GM19351 (cell line): ENCODE measurements at regions not wholly inside any gene's neighbourhood (a gene's known extent, or its start where the extent isn't known, plus 50 kb on each side); places are given as distances from the start of the nearest gene placed in this dataset.

Experiments
- ATAC-seq: cut with Tn5 transposase; IDR thresholded peaks from one replicate; pipeline ENCODE4 v1.9.1; 2021; ENCODE audit warnings: mild to moderate bottlenecking, moderate library complexity; ENCODE audit not compliant: unreplicated experiment

DNA sequence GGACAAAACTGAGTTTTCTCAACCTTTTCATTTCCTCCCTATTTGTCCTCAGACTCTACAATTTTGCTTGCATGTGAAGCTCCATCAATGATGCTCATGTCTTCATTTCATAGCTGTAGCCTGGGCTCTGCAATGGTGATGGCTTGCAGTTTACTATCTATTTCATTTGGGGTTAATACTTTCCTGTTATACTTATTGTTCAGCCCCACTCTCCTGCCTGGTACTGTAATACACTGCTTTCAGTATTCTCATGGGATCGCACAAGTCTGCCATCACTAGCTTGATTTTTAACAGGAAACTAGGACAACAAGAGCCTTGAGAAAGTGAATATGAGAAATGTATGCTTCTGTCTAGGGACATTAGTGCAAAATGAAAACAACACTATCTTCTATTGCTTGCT is 84.2 kb upstream of the SEMA6A start:
- no peak for ATAC-seq

DNA sequence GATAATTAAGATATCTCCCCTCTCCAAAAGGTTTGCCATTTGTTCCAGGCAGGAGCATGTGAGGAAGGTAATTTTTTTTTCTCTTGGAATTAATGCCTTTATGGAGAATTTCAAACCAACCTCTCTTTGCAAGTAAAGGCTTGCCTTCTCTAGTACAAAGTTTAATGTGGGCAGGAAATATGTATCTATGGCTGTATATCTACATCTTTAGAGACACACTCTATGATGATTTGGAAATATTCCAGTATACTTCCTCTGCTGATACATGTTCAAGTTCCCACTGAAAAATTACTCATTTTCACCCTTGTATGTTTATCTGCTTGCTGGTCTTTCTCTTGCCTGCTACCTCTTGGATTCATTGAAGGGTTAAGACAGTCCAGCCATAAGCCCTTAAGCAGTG is 83.5 kb upstream of the SEMA6A start:
- ATAC-seq: no peak

- no peak for ATAC-seq
Measured at GRCh38 chr5:116655431-116655830, 80.8 kb upstream of the SEMA6A start.

GRCh38 chr5:116654925-116655324 is 80.3 kb upstream of the SEMA6A start:
- ATAC-seq: no peak

GRCh38 chr5:116652903-116653302 is 78.3 kb upstream of the SEMA6A start:
- no peak for ATAC-seq

GRCh38 chr5:116652196-116652729 is 77.6 kb upstream of the SEMA6A start:
- ATAC-seq: peak; percentile 92

GRCh38 chr5:116651653-116652052 is 77.0 kb upstream of the SEMA6A start:
- ATAC-seq: no peak

- ATAC-seq: peak; percentile 57
Measured at GRCh38 chr5:116650964-116651363, 76.3 kb upstream of the SEMA6A start.

DNA sequence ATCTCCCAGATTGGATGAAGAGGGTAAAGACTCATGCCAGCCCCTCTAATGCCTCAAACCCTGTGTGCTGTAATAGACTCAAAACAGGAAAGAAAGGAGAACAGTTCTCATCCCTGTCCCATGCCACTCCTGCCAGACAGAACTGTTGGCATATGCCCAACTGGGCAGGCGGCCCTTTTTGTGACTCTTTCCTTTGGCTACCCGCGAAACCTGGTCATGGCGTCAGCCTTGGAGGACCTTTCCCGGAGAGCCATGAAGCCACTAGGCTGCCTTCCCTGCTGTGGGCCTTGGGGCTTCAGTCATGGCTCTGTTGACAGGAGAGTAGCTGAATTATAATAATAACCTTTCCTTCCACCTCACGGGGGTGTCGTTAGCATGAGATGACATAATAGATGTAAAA is 75.9 kb upstream of the SEMA6A start:
- ATAC-seq: no peak

- ATAC-seq: no peak
Measured at GRCh38 chr5:116646611-116647289, 72.1 kb upstream of the SEMA6A start.

- peak; percentile 77 for ATAC-seq
Measured at GRCh38 chr5:116645627-116646026, 71.0 kb upstream of the SEMA6A start.

GRCh38 chr5:116640236-116640635 is 65.6 kb upstream of the SEMA6A start:
- no peak for ATAC-seq

DNA sequence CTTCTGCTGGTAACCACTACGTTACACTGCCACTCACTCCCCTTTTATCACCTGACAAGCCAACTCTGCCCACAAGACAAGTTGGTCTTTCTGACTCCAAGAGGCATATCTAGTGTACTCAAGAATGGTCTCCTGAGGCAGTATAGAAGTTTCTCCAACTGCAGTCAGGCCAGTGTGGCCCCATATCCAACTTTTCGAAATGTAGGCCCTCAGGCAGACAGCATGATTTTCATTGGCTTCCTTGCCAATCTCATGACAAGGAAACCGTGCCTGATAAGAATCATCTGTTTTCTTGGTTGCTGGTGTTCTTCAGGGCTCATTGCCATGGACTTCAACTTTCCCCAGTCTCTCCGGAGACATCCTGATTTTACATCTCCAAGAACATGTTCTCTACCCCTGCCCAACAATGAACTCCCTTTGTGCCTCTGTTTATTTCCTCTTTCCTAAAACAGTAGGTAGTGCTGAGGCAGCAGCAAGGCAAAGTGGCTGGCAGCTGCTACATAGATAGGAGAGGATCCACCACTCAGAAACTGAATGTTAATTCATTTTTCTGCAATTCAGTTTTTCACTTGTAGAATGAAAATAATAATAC is 62.6 kb upstream of the SEMA6A start:
- ATAC-seq: no peak

GRCh38 chr5:116632890-116633289 is 58.3 kb upstream of the SEMA6A start:
- no peak for ATAC-seq

- no peak for ATAC-seq
Measured at GRCh38 chr5:116631147-116631546, 56.5 kb upstream of the SEMA6A start.

DNA sequence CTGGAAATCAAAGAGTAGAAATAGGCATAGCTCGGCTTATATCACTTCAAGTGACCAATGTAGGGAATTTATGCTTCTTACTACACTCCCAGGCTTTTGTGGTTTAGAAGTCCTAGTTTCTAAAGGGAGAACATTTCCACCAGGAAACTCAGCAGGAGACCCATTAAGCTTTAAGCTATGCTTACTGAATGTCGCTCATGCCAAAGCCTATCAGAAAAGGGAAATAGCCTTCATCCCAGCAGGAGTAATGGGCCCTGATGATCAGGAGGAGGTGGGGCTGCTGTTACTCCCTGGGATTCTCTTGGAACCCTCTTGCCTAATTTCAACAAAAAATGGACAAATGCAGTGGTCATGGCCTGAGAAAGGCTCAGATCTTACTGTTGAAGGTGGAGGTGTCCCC is 54.5 kb upstream of the SEMA6A start:
- ATAC-seq: no peak

DNA sequence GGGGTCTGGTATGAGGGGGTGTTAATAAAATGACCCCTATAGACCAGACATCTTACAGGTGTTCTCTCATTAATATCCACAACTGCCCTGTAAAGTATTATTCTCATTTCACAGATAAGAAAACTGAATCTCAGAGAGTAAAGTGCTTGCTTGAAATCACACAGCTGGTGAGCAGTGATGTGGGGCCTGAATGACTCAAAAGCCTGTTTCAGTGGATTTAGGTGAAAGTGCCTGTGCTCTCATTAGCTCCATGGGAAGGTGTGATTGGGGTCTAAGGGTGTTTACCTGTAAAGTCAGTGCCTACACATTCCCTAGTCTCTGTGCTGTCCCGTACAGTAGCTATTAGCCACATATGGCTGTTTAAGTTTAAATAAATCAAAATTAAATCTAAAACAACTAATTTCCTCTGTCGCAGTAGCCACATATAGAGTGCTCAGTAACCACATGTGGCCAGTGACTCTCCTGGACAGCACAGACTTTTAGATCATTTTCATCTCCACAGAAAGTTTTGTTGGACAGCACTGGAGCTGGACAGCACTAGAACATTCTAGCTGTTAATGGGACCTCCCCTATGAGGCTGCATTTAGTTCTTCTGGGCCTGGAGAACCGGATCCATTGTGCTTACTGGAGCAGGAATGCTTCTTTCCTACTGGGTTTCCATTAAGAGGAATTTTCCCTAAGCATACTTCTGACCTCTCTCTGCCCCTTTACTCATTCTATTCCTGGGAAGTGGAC is 52.5 kb upstream of the SEMA6A start:
- ATAC-seq: peak; percentile 93

GRCh38 chr5:116626272-116626723 is 51.7 kb upstream of the SEMA6A start:
- ATAC-seq: no peak
